HG03045 (cell line): ENCODE measurements at regions not wholly inside any gene's neighbourhood (a gene's known extent, or its start where the extent isn't known, plus 50 kb on each side); places are given as distances from the start of the nearest gene placed in this dataset.
"Not testable (repeated sequence)": the region's sequence is repeated elsewhere in the genome, so short reads cannot be mapped to it uniquely, and the experiment has no call there.

ENCODE experiments used
- ATAC-seq: cut with Tn5 transposase; IDR thresholded peaks from one replicate; pipeline ENCODE4 v1.9.1; 2021; ENCODE audit warnings: mild to moderate bottlenecking, moderate library complexity; ENCODE audit not compliant: unreplicated experiment

DNA sequence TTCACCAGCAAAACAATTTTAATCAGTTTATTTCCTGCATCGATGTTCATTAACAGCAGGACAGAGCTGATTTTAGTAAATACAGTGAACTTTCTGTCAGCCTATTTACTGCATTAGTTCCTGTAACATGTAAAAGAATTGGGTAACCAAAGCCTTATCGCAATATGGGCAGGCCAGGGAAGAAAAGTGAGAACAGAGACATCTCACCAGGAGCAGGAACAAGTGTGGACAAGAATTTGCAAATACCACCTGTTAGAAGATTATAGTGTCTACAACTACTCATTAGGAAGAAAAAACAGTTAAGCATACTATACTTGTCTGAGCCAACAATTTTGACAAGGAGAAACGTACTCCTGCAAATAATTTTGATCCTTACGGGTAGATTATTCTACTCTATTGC is 1293.9 kb downstream of the PLA2G4A start:
- no peak for ATAC-seq

- no peak for ATAC-seq
These were observed 1298.8 kb downstream of the PLA2G4A start for GRCh38 chr1:188127507-188127906.

- no peak for ATAC-seq
These were observed 1300.0 kb downstream of the PLA2G4A start for GRCh38 chr1:188128761-188129160.

GRCh38 chr1:188129856-188130838 is 1301.4 kb downstream of the PLA2G4A start:
- ATAC-seq: no peak

- no peak for ATAC-seq
These were observed 1308.5 kb downstream of the PLA2G4A start for GRCh38 chr1:188137221-188137620.

DNA sequence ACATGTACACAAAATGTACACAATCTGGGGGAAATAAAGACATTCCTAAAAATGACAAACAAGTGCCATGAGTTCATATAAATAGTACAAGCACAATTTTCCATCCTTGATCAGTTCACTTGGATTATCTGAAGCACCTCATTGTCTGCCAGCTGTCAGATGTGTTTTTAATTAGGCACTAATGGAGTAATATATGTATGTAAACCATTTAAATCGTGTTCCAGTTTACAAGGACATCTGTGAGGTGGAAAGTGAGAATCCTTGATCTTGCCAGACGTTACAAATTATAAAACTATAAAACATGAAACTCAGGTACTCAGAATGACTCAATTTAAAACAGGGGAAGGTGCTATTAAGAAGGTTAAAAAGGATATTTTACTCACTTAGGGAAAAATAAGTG is 1312.2 kb downstream of the PLA2G4A start:
- no peak for ATAC-seq

- no peak for ATAC-seq
These were observed 1325.4 kb downstream of the PLA2G4A start for GRCh38 chr1:188154196-188154595.

- ATAC-seq: no peak
These were observed 1326.0 kb downstream of the PLA2G4A start for GRCh38 chr1:188154761-188155160.

DNA sequence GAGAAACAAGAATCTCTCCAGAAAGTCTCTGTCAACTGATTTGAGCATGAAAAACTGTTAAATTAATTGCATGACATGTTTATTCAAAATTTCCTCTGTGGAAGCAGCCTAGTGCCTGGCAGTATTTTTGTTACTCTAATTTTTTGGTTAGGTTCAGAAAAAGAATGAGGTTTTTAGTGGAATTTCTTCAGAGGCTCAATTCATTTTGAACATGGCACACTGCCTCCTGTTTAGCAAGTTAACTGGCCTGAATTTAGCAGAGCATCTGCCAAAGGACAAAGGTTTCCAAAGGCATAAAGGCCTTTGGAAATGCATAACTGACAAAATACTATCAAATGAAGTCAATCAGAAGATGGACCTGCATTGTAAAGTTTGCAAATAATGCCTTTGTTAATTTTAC is 1326.5 kb downstream of the PLA2G4A start:
- no peak for ATAC-seq

DNA sequence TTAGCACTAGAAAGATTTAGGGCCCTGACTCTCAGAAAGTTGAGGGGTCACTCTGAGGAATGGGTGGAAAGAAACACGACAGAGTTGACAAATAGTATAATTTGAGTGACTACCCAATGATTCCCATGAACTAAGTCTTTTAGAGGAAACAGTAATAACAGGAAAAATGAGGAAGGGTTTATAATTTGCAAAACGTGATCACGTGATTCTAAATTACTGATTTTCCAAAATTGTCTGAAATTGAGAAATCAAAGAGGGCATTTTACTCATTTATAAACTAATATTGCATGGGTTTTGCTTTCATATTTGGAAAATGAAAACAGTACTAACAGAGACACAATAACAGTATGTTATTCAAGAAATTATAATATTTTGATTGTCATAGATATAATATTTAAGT is 1335.7 kb downstream of the PLA2G4A start:
- no peak for ATAC-seq

GRCh38 chr1:188166654-188167053 is 1337.9 kb downstream of the PLA2G4A start:
- no peak for ATAC-seq

GRCh38 chr1:188169971-188170370 is 1341.2 kb downstream of the PLA2G4A start:
- no peak for ATAC-seq

DNA sequence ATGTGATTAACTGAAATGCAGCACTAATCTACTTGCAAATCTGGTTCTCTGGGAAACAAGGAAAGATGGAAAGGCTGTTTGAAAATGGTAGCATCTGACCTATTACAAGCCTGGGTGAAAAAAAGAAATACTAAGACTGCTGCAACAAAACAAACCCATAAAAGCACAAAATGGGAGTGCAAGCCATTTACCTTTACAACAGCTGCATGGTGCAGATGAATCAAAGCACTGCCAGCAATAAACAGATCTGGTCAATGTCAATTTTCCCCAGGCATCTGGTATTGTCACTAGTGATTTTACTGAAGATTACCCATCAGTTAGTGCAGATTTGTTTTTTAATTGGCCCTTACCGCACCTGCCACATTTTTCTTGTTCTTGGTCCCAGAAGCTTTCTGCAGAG is 1341.7 kb downstream of the PLA2G4A start:
- no peak for ATAC-seq

DNA sequence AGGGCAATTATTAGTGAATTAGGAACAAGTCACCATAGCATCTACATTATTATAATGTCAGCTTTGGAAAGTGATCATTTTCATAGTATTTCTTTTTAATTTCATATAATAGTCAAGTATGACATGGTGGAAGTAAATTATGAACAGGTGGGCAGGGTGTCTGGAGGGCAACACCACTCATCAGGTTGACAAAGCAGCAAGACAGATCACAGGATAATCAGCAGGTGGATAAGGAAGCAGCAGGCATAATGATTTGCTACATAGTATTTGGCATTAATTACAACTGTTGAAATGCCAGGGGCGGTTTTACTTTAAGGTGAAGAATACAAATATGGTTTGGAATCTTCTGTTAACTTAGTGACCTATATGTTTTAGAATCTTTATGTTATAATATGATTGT is 1342.2 kb downstream of the PLA2G4A start:
- ATAC-seq: no peak

GRCh38 chr1:188182063-188182462 is 1353.3 kb downstream of the PLA2G4A start:
- ATAC-seq: not testable (repeated sequence)

DNA sequence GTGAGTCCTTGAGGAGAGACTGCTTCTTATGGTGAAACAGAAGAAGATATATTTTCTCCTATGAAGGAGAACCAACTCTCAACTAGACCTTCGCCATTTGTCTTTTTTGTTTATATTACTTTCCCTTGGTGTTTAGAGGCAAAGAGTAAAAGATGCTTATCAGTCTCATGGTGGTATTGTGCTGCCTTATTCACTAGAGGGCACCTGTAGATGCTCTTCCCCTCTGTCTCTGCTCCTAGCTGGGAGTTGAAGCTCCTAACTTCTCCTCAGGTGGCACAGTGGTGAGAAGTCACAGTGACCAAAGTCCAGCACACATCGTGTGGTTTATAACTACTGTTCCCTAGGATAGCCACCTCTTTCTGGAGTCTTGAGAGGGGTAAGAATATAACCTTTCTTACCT is 1359.6 kb downstream of the PLA2G4A start:
- ATAC-seq: no peak

- no peak for ATAC-seq
These were observed 1366.2 kb downstream of the PLA2G4A start for GRCh38 chr1:188194916-188195315.

DNA sequence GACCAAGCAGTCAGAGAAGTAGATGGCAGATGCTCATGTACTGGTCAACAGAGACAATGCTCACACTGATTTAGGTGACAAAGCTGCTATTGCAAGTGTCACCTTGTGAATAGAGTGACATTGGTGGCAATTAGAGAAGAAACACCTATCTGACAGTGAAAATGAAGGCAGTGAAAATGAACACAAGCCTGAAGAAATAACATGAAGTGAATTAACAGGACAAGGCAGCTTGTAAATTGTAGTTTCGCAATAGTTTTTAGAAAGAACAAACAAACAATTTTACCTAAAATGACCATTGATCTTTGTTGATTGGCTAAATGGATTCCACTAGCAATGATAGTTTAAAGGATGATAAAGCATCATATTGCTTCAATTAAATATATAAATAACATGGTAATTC is 1389.5 kb downstream of the PLA2G4A start:
- ATAC-seq: no peak

GRCh38 chr1:188220051-188220450 is 1391.3 kb downstream of the PLA2G4A start:
- ATAC-seq: no peak

- no peak for ATAC-seq
These were observed 1395.5 kb downstream of the PLA2G4A start for GRCh38 chr1:188224263-188224662.

DNA sequence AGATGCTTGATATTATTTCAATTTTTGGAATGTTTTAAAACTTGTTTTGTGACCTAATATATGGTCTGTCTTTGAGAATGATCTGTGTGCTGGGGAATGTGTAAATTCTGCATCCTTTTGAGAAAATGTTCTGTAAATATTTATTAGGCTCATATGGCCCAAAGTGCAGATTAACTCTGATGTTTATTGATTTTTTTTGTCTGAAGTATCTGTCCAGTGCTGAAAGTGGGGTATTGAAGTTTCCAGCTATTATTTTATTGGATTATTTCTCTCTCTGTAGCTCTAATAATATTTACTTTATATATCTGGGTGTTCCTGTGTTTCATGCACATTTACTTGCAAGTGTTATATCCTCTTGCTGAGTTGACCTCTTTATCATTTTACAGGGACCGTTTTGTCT is 1397.2 kb downstream of the PLA2G4A start:
- no peak for ATAC-seq

GRCh38 chr1:188228623-188229022 is 1399.9 kb downstream of the PLA2G4A start:
- ATAC-seq: no peak
